H9 (cell line): ENCODE measurements at regions not wholly inside any gene's neighbourhood (a gene's known extent, or its start where the extent isn't known, plus 50 kb on each side); places are given as distances from the start of the nearest gene placed in this dataset.

ENCODE experiments used
- DNase-seq: peaks from one replicate; pipeline ENCODE4 v3.0.0-alpha.2; 2017
- H2AFZ ChIP-seq: one replicate; pipeline ENCODE4 v1.6.1; 2013; ENCODE audit warnings: mild to moderate bottlenecking, low read length, control low read depth, moderate library complexity
- H2AK5ac ChIP-seq: 2 replicates; pipeline ENCODE4 v1.6.1; 2013; ENCODE audit warnings: low read length, control low read depth, mixed read lengths; ENCODE audit not compliant: insufficient read length
- H2BK120ac ChIP-seq: one replicate; pipeline ENCODE4 v1.6.1; 2013; ENCODE audit warnings: low read depth, mild to moderate bottlenecking, low read length, control low read depth, inconsistent platforms; ENCODE audit not compliant: poor library complexity, severe bottlenecking
- H2BK12ac ChIP-seq: 2 replicates; pipeline ENCODE4 v1.6.1; 2013; ENCODE audit warnings: low read length, control low read depth, mixed read lengths, low read depth; ENCODE audit not compliant: insufficient read length
- H2BK15ac ChIP-seq: 2 replicates; pipeline ENCODE4 v1.6.1; 2013; ENCODE audit warnings: low read depth, low read length, control low read depth
- H2BK20ac ChIP-seq: one replicate; pipeline ENCODE4 v1.6.1; 2013; ENCODE audit warnings: low read depth, mild to moderate bottlenecking, low read length, control low read depth, inconsistent platforms; ENCODE audit not compliant: poor library complexity, severe bottlenecking
- H2BK5ac ChIP-seq: 2 replicates; pipeline ENCODE4 v1.6.1; 2013; ENCODE audit warnings: low read length, control low read depth, mixed read lengths; ENCODE audit not compliant: insufficient read length
- H3K14ac ChIP-seq: 2 replicates; pipeline ENCODE4 v1.6.1; 2013; ENCODE audit warnings: low read length, control low read depth; ENCODE audit not compliant: insufficient read depth
- H3K18ac ChIP-seq: 2 replicates; pipeline ENCODE4 v1.6.1; 2013; ENCODE audit warnings: low read depth, mild to moderate bottlenecking, mixed read lengths, low read length, control low read depth; ENCODE audit not compliant: insufficient read length
- H3K23ac ChIP-seq: 2 replicates; pipeline ENCODE4 v1.6.1; 2013; ENCODE audit warnings: low read length, control low read depth, mixed read lengths, low read depth; ENCODE audit not compliant: insufficient read length
- H3K23me2 ChIP-seq: 2 replicates; pipeline ENCODE4 v1.6.1; 2013; ENCODE audit warnings: low read depth, mild to moderate bottlenecking, mixed read lengths, low read length, control low read depth; ENCODE audit not compliant: insufficient read length, poor library complexity, severe bottlenecking
- H3K27ac ChIP-seq: 2 replicates; pipeline ENCODE4 v1.5.1; 2013; ENCODE audit warnings: low read length, control low read depth, mixed read lengths, low read depth; ENCODE audit not compliant: insufficient read length
- H3K27me3 ChIP-seq: 2 replicates; pipeline ENCODE4 v1.6.1; 2013; ENCODE audit warnings: low read length, control low read depth, inconsistent platforms; ENCODE audit not compliant: insufficient read depth
- H3K4ac ChIP-seq: 2 replicates; pipeline ENCODE4 v1.6.1; 2013; ENCODE audit warnings: low read depth, mild to moderate bottlenecking, control low read depth, inconsistent platforms, low read length, moderate library complexity
- H3K4me1 ChIP-seq: 2 replicates; pipeline ENCODE4 v1.6.1; 2013; ENCODE audit warnings: low read length, control low read depth, inconsistent platforms; ENCODE audit not compliant: insufficient read depth
- H3K4me2 ChIP-seq: 2 replicates; pipeline ENCODE4 v1.6.1; 2013; ENCODE audit warnings: low read length, control low read depth, mixed read lengths; ENCODE audit not compliant: insufficient read length, insufficient read depth
- H3K56ac ChIP-seq: 2 replicates; pipeline ENCODE4 v1.6.1; 2013; ENCODE audit warnings: low read depth, mild to moderate bottlenecking, mixed read lengths, low read length, control low read depth; ENCODE audit not compliant: insufficient read length
- H3K79me1 ChIP-seq: 2 replicates; pipeline ENCODE4 v1.6.1; 2013; ENCODE audit warnings: low read depth, mild to moderate bottlenecking, moderate library complexity, low read length, control low read depth, inconsistent platforms; ENCODE audit not compliant: insufficient read depth, poor library complexity, severe bottlenecking
- H3K79me2 ChIP-seq: 2 replicates; pipeline ENCODE4 v1.6.1; 2013; ENCODE audit warnings: low read length, control low read depth, inconsistent platforms; ENCODE audit not compliant: insufficient read depth
- H3K9ac ChIP-seq: 2 replicates; pipeline ENCODE4 v1.6.1; 2013; ENCODE audit warnings: low read length, control low read depth, mixed read lengths; ENCODE audit not compliant: insufficient read length; ENCODE audit errors: extremely low read depth
- H3K9me3 ChIP-seq: one replicate; pipeline ENCODE4 v1.6.1; 2013; ENCODE audit warnings: low read depth, low read length, inconsistent platforms; ENCODE audit not compliant: control insufficient read depth
- H3T11ph ChIP-seq: one replicate; pipeline ENCODE4 v1.6.1; 2013; ENCODE audit warnings: mild to moderate bottlenecking, low read length, control low read depth, inconsistent platforms
- H4K20me1 ChIP-seq: one replicate; pipeline ENCODE4 v1.6.1; 2013; ENCODE audit not compliant: control insufficient read depth, insufficient read length, insufficient read depth
- H4K5ac ChIP-seq: 2 replicates; pipeline ENCODE4 v1.6.1; 2013; ENCODE audit warnings: low read depth, mild to moderate bottlenecking, mixed read lengths, low read length, control low read depth; ENCODE audit not compliant: insufficient read length
- H4K8ac ChIP-seq: replicated peaks from 2 replicates; pipeline ENCODE4 v1.6.1; 2013; ENCODE audit warnings: low read length, control low read depth, mixed read lengths, low read depth; ENCODE audit not compliant: insufficient read length
- H4K91ac ChIP-seq: 2 replicates; pipeline ENCODE4 v1.6.1; 2013; ENCODE audit warnings: low read depth, mild to moderate bottlenecking, moderate library complexity, mixed read lengths, low read length, control low read depth; ENCODE audit not compliant: insufficient read length
- H3K27ac Mint-ChIP-seq, 3 experiments: 2 replicates in 2 of 3; 3 replicates in 1 of 3; pipeline ENCODE4 v1.8.0; 2020 to 2021; ENCODE audit warnings: mixed read lengths in 3 of 3, mild to moderate bottlenecking in 1 of 3, moderate library complexity in 1 of 3
- H3K27me3 Mint-ChIP-seq: 2 replicates; pipeline ENCODE4 v1.8.0; 2021; ENCODE audit warnings: low read depth, mild to moderate bottlenecking, moderate library complexity, mixed read lengths
- H3K36me3 Mint-ChIP-seq, 3 experiments: 2 replicates in 2 of 3; 3 replicates in 1 of 3; pipeline ENCODE4 v1.8.0; 2020 to 2021; ENCODE audit warnings: low read depth in 3 of 3, mixed read lengths in 3 of 3; ENCODE audit not compliant: insufficient read depth in 1 of 3
- H3K4me1 Mint-ChIP-seq, 2 experiments: 2 replicates each; pipeline ENCODE4 v1.8.0; 2020; ENCODE audit warnings: mixed read lengths in 2 of 2
- H3K4me3 Mint-ChIP-seq, 2 experiments: 2 replicates in 1 of 2; 3 replicates in 1 of 2; pipeline ENCODE4 v1.8.0; 2020 to 2021; ENCODE audit warnings: mild to moderate bottlenecking in 2 of 2, mixed read lengths in 2 of 2, moderate library complexity in 1 of 2
- H3K9me3 Mint-ChIP-seq, 2 experiments: 2 replicates in 1 of 2; 3 replicates in 1 of 2; pipeline ENCODE4 v1.8.0; 2020; ENCODE audit warnings: mild to moderate bottlenecking in 2 of 2, mixed read lengths in 2 of 2, moderate library complexity in 1 of 2
- CTCF ChIP-seq: fragments of 200-600 bp; sonication (generic); conservative IDR thresholded peaks from 3 replicates; pipeline ENCODE4 v1.8.0; 2021; ENCODE audit warnings: antibody characterized with exemption, mild to moderate bottlenecking
- WGBS: extraction: QIAGEN DNeasy Blood & Tissue Kit; methylation state at CpG from one replicate; pipeline ENCODE4 v1.1.7; 2013; ENCODE audit warnings: missing lambda C conversion rate, low lambda C conversion rate, mixed read lengths; ENCODE audit not compliant: insufficient read length; ENCODE audit errors: extremely low coverage; 5-methylcytosine and 5-hydroxymethylcytosine counted together

GRCh38 chr9:13047827-13048587, 231.5 kb downstream of the MPDZ start:
- DNase-seq, result no peak
- no peaks in the 10 kb centered on the region for H3K36me3 Mint-ChIP-seq
- Histone ChIP-seq H3K23ac (no peak overlapping the region), H3K9ac (no peak overlapping the region), H2BK120ac (no peak overlapping the region), H3K4ac (no peak overlapping the region), H2BK20ac (no peak overlapping the region), H2BK15ac (no peak overlapping the region), H3K14ac (no peak overlapping the region), H3K56ac (no peak overlapping the region), H3K4me2 (no peak overlapping the region), H2BK5ac (no peak overlapping the region), H3K79me1 (no peaks in the 10 kb centered on the region), H4K5ac (no peak overlapping the region), H3T11ph (no peak overlapping the region), H3K23me2 (no peaks in the 10 kb centered on the region), H4K20me1 (no peaks in the 10 kb centered on the region), H3K18ac (no peak overlapping the region), H3K79me2 (no peaks in the 10 kb centered on the region), H4K8ac (no peak overlapping the region), H4K91ac (no peak overlapping the region), H3K9me3 (no peaks in the 10 kb centered on the region), H2AK5ac (no peak overlapping the region), H2BK12ac (no peak overlapping the region), H3K27me3 (no peaks in the 10 kb centered on the region), H3K27ac (no peak overlapping the region), H2AFZ (no peak overlapping the region), H3K4me1 (no peaks in the 10 kb centered on the region)
- no peak overlapping the region for H3K27ac Mint-ChIP-seq
- no peak overlapping the region for H3K4me3 Mint-ChIP-seq
- peaks cover 0 to 3% of the 10 kb centered on the region in 2 experiments; a peak in 2 of 4 replicates for H3K4me1 Mint-ChIP-seq
- H3K9me3 Mint-ChIP-seq, result no peaks in the 10 kb centered on the region
- no peaks in the 10 kb centered on the region for H3K27me3 Mint-ChIP-seq
- no CpG with 5 or more reads among the region's 5 CpGs for WGBS
- TF ChIP-seq CTCF, result no peak
